ENCODE measurements at regions not wholly inside any gene's neighbourhood (a gene's known extent, or its start where the extent isn't known, plus 50 kb on each side); places are given as distances from the start of the nearest gene placed in this dataset.
A peak's percentile ranks its signal among the peaks of the same experiment; 100 is the strongest.

GRCh38 chr12:92552412-92553108 is 150.2 kb upstream of the PLEKHG7 start:
- no peak for DNase-seq

GRCh38 chr12:92551853-92552397 is 150.9 kb upstream of the PLEKHG7 start:
- no peak for DNase-seq

GRCh38 chr12:92551210-92551609 is 151.6 kb upstream of the PLEKHG7 start:
- DNase-seq: no peak

- DNase-seq: no peak
These were observed 152.1 kb upstream of the PLEKHG7 start for GRCh38 chr12:92550661-92551060.

GRCh38 chr12:92550254-92550653 is 152.5 kb upstream of the PLEKHG7 start:
- DNase-seq: no peak

- DNase-seq: no peak
These were observed 153.3 kb upstream of the PLEKHG7 start for GRCh38 chr12:92549516-92549915.

- DNase-seq: no peak
These were observed 154.9 kb upstream of the PLEKHG7 start for GRCh38 chr12:92547906-92548305.

- DNase-seq: no peak
These were observed 155.4 kb upstream of the PLEKHG7 start for GRCh38 chr12:92547420-92547819.

GRCh38 chr12:92546635-92547348 is 156.0 kb upstream of the PLEKHG7 start:
- DNase-seq: peak; percentile 25

- no peak for DNase-seq
These were observed 156.5 kb upstream of the PLEKHG7 start for GRCh38 chr12:92546259-92546634.

GRCh38 chr12:92544322-92544721 is 158.5 kb upstream of the PLEKHG7 start:
- no peak for DNase-seq

- no peak for DNase-seq
These were observed 158.9 kb upstream of the PLEKHG7 start for GRCh38 chr12:92543840-92544239.

- peak; percentile 42 for DNase-seq
These were observed 159.4 kb upstream of the PLEKHG7 start for GRCh38 chr12:92543359-92543758.

GRCh38 chr12:92541731-92542130 is 161.1 kb upstream of the PLEKHG7 start:
- no peak for DNase-seq

- no peak for DNase-seq
These were observed 161.9 kb upstream of the PLEKHG7 start for GRCh38 chr12:92540782-92541423.

GRCh38 chr12:92539976-92540781 is 162.6 kb upstream of the PLEKHG7 start:
- no peak for DNase-seq

GRCh38 chr12:92539110-92539749 is 163.6 kb upstream of the PLEKHG7 start:
- no peak for DNase-seq

- DNase-seq: no peak
These were observed 165.4 kb upstream of the PLEKHG7 start for GRCh38 chr12:92537290-92537960.

- DNase-seq: no peak
These were observed 166.8 kb upstream of the PLEKHG7 start for GRCh38 chr12:92535961-92536360.

- no peak for DNase-seq
These were observed 169.4 kb upstream of the PLEKHG7 start for GRCh38 chr12:92533280-92533890.

- DNase-seq: no peak
These were observed 172.1 kb upstream of the PLEKHG7 start for GRCh38 chr12:92530706-92531105.
